B cell (primary cell): ENCODE measurements at regions not wholly inside any gene's neighbourhood (a gene's known extent, or its start where the extent isn't known, plus 50 kb on each side); places are given as distances from the start of the nearest gene placed in this dataset.

ENCODE experiments used
- ATAC-seq: fragments of 200-7000 bp; cut with Tn5 transposase; one replicate; pipeline ENCODE4 v1.10.0; 2021; ENCODE audit warnings: low read depth, mild to moderate bottlenecking, moderate number of reproducible peaks, moderate library complexity
- CTCF ChIA-PET: fragments of 350-600 bp; sonication (Branson Sonifier 250); formaldehyde crosslinking; loops from one replicate; lab custom pipeline; 2021; ENCODE audit warnings: antibody characterized with exemption, inconsistent platforms; lab: Charles Lee
- POLR2A ChIA-PET: fragments of 350-600 bp; sonication (Branson Sonifier 250); formaldehyde crosslinking; loops from one replicate; lab custom pipeline; 2021; ENCODE audit warnings: antibody characterized with exemption; lab: Charles Lee
- DNase-seq: peaks from one replicate; pipeline ENCODE4 v3.0.0; 2013
- H2AFZ ChIP-seq: 2 replicates; pipeline ENCODE4 v1.6.1; 2012; ENCODE audit warnings: mild to moderate bottlenecking, low read depth, low read length; ENCODE audit not compliant: insufficient read depth, poor library complexity, severe bottlenecking
- H3K27ac ChIP-seq, 2 donors: 1 replicate in 1 of 2; 2 replicates in 1 of 2; pipeline ENCODE4 v1.5.1; 2012 to 2013; ENCODE audit warnings: low read length in 2 of 2, mild to moderate bottlenecking in 2 of 2, moderate library complexity in 1 of 2
- H3K27me3 ChIP-seq, 4 experiments: fragments of 200-600 bp in 1 of 4; sonication (generic) in 1 of 4; replicated peaks in 1 of 4; 1 replicate in 2 of 4; 2 replicates in 2 of 4; pipeline versions ENCODE4 v1.6.1 to v1.7.0; 2013 to 2016; ENCODE audit warnings: low read length in 3 of 4, mild to moderate bottlenecking in 2 of 4, mixed read lengths in 1 of 4, moderate library complexity in 1 of 4; ENCODE audit not compliant: insufficient read depth in 4 of 4, control insufficient read depth in 3 of 4; ENCODE audit errors: control extremely low read depth in 1 of 4
- H3K36me3 ChIP-seq, 2 experiments: replicated peaks in 1 of 2; 1 replicate in 1 of 2; 2 replicates in 1 of 2; pipeline versions ENCODE4 v1.6.1 to v1.7.1; 2013; ENCODE audit warnings: low read length in 1 of 2; ENCODE audit not compliant: insufficient read depth in 2 of 2, control insufficient read depth in 1 of 2; ENCODE audit errors: control extremely low read depth in 1 of 2, extremely low read depth in 1 of 2
- H3K4me1 ChIP-seq, 2 donors: fragments of 200-600 bp in 1 of 2; sonication (generic) in 1 of 2; 1 replicate in 1 of 2; 2 replicates in 1 of 2; pipeline versions ENCODE4 v1.5.1 to v1.6.1; 2013 to 2017; ENCODE audit warnings: low read length in 2 of 2; ENCODE audit not compliant: control insufficient read depth in 2 of 2, insufficient read depth in 2 of 2
- H3K4me2 ChIP-seq: replicated peaks from 2 replicates; pipeline ENCODE3; 2012; ENCODE audit warnings: mild to moderate bottlenecking, low read depth, low read length; ENCODE audit not compliant: poor library complexity, severe bottlenecking
- H3K4me3 ChIP-seq, 5 experiments: fragments of 200-600 bp in 1 of 5; sonication (generic) in 1 of 5; 1 replicate in 3 of 5; 2 replicates in 2 of 5; pipeline versions ENCODE4 v1.5.1 to v1.7.0; 2011 to 2016; ENCODE audit warnings: low read length in 4 of 5, mild to moderate bottlenecking in 4 of 5, low read depth in 2 of 5, control low read depth in 1 of 5, moderate library complexity in 1 of 5; ENCODE audit not compliant: insufficient read depth in 1 of 5; ENCODE audit errors: control extremely low read depth in 1 of 5, extremely low read depth in 1 of 5
- H3K79me2 ChIP-seq: fragments of 200-600 bp; sonication (generic); one replicate; pipeline ENCODE4 v1.6.0; 2016; ENCODE audit warnings: low read length; ENCODE audit not compliant: control insufficient read depth, insufficient read depth
- H3K9ac ChIP-seq: fragments of 200-600 bp; sonication (generic); 2 replicates; pipeline ENCODE4 v1.6.1; 2017; ENCODE audit warnings: mild to moderate bottlenecking, low read length, moderate library complexity
- H3K9me3 ChIP-seq, 3 donors: one replicate each; pipeline versions ENCODE4 v1.6.1 to v1.7.1; 2013; ENCODE audit warnings: low read length in 2 of 3; ENCODE audit not compliant: control insufficient read depth in 2 of 3, insufficient read depth in 1 of 3; ENCODE audit errors: control extremely low read depth in 1 of 3
- H4K20me1 ChIP-seq: 2 replicates; pipeline ENCODE4 v1.6.0; 2012; ENCODE audit warnings: mild to moderate bottlenecking, low read length; ENCODE audit not compliant: insufficient read depth, control insufficient read depth, poor library complexity, severe bottlenecking
- H3K27ac Mint-ChIP-seq: one replicate; pipeline ENCODE4 v1.8.0; 2021; ENCODE audit warnings: mixed read lengths
- H3K27me3 Mint-ChIP-seq: one replicate; pipeline ENCODE4 v1.8.0; 2021; ENCODE audit warnings: mixed read lengths
- H3K4me1 Mint-ChIP-seq: one replicate; pipeline ENCODE4 v1.8.0; 2021; ENCODE audit warnings: mixed read lengths
- H3K4me3 Mint-ChIP-seq: one replicate; pipeline ENCODE4 v1.8.0; 2021; ENCODE audit warnings: mixed read lengths
- H3K9me3 Mint-ChIP-seq: one replicate; pipeline ENCODE4 v1.8.0; 2022; ENCODE audit warnings: mixed read lengths; ENCODE audit not compliant: insufficient read depth
- CTCF ChIP-seq: fragments of 200-600 bp; IDR thresholded peaks from one replicate; pipeline ENCODE4 v1.8.0; 2022; ENCODE audit warnings: antibody characterized with exemption, mild to moderate bottlenecking
- EZH2 ChIP-seq: IDR thresholded peaks from 2 replicates; pipeline ENCODE4 v1.6.1; 2012; ENCODE audit warnings: borderline replicate concordance, low read depth, mild to moderate bottlenecking, moderate library complexity, low read length; ENCODE audit not compliant: insufficient read depth, poor library complexity, severe bottlenecking
- WGBS: methylation state at CpG from one replicate; pipeline ENCODE4 v1.1.5; 2013; ENCODE audit warnings: missing lambda C conversion rate; ENCODE audit not compliant: insufficient coverage; 5-methylcytosine and 5-hydroxymethylcytosine counted together
- intact Hi-C: fragments of 100-400 bp; cut with micrococcal nuclease; formaldehyde crosslinking; loops from one replicate; pipeline ENCODE4 v1.10.0; 2022

GRCh38 chr7:69012149-69012548 lies 586.1 kb upstream of the AUTS2 start:
- peaks cover 0 to under 1% (median 0%) of the 10 kb centered on the region in 3 donors for H3K9me3 ChIP-seq
- H4K20me1 ChIP-seq, result no peaks in the 10 kb centered on the region
- H3K4me1 ChIP-seq, result no peaks in the 10 kb centered on the region
- CTCF ChIA-PET, result no interaction called here
- H3K4me1 Mint-ChIP-seq, result no peaks in the 10 kb centered on the region
- H3K4me3 Mint-ChIP-seq, result no peak overlapping the region
- DNase-seq (no peak), ATAC-seq (no peak)
- WGBS, result no CpG with 5 or more reads among the region's 1 CpG
- H3K9me3 Mint-ChIP-seq, result peaks cover 2% of the 10 kb centered on the region
- H2AFZ ChIP-seq, result no peak overlapping the region
- POLR2A ChIA-PET, result no interaction called here
- H3K27ac Mint-ChIP-seq, result no peak overlapping the region
- no peaks in the 10 kb centered on the region for H3K79me2 ChIP-seq
- no peaks in the 10 kb centered on the region for H3K36me3 ChIP-seq
- peaks cover 0 to 3% (median 0%) of the 10 kb centered on the region in 4 experiments for H3K27me3 ChIP-seq
- no peak overlapping the region for H3K4me3 ChIP-seq
- no peak overlapping the region for H3K4me2 ChIP-seq
- no peak overlapping the region for H3K9ac ChIP-seq
- intact Hi-C loops, result no loop called here
- no peaks in the 10 kb centered on the region for H3K27me3 Mint-ChIP-seq
- no peak overlapping the region for H3K27ac ChIP-seq
- TF ChIP-seq EZH2 (no peak), CTCF (no peak)

- Mint-ChIP-seq H3K27ac (no peak overlapping the region), H3K4me1 (no peaks in the 10 kb centered on the region), H3K4me3 (no peak overlapping the region), H3K9me3 (peaks cover 9% of the 10 kb centered on the region), H3K27me3 (no peaks in the 10 kb centered on the region)
- no peaks in the 10 kb centered on the region for H3K4me1 ChIP-seq
- no peaks in the 10 kb centered on the region for H4K20me1 ChIP-seq
- ChIA-PET POLR2A (no interaction called here), CTCF (no interaction called here)
- H3K9ac ChIP-seq, result no peak overlapping the region
- H3K27me3 ChIP-seq, result no peaks in the 10 kb centered on the region
- H2AFZ ChIP-seq, result no peak overlapping the region
- WGBS, result 100% methylated on average over 1 of the region's 3 CpGs
- no peak overlapping the region for H3K27ac ChIP-seq
- ATAC-seq, result no peak
- no peak overlapping the region for H3K4me3 ChIP-seq
- intact Hi-C loops, result no loop called here
- H3K79me2 ChIP-seq, result no peaks in the 10 kb centered on the region
- H3K36me3 ChIP-seq, result no peaks in the 10 kb centered on the region
- no peak for TF ChIP-seq CTCF
- TF ChIP-seq EZH2, result no peak
- DNase-seq, result no peak
- peaks cover 0 to 15% (median 10%) of the 10 kb centered on the region in 3 donors for H3K9me3 ChIP-seq
- H3K4me2 ChIP-seq, result no peak overlapping the region
Measured at GRCh38 chr7:69017208-69017607, 581.1 kb upstream of the AUTS2 start.
